ENCODE measurements at regions not wholly inside any gene's neighbourhood (a gene's known extent, or its start where the extent isn't known, plus 50 kb on each side); places are given as distances from the start of the nearest gene placed in this dataset.

- no peaks in the 10 kb centered on the region for H3K4me1 Mint-ChIP-seq
- peaks cover 0 to 5% (median 0%) of the 10 kb centered on the region in 11 donors for H3K9me3 Mint-ChIP-seq
- Histone ChIP-seq H3K4me1 (ENCODE audit: control insufficient read depth in 2 of 2, insufficient read depth in 2 of 2, low read length in 2 of 2) (no peaks in the 10 kb centered on the region), H3K27ac (ENCODE audit: low read depth, low read length) (no peak overlapping the region), H3K27me3 (ENCODE audit: control insufficient read depth in 2 of 2, insufficient read depth in 2 of 2, low read length in 2 of 2) (no peaks in the 10 kb centered on the region), H3K9me3 (ENCODE audit: control insufficient read depth in 2 of 3, low read length in 3 of 3) (no peaks in the 10 kb centered on the region), H3K4me3 (ENCODE audit: low read length) (no peak overlapping the region), H3K36me3 (ENCODE audit: control insufficient read depth in 2 of 3, insufficient read depth in 3 of 3, low read length in 3 of 3) (no peaks in the 10 kb centered on the region)
- ChIA-PET CTCF (no interaction called here), POLR2A (no interaction called here)
- H3K4me3 Mint-ChIP-seq = no peak overlapping the region
- no peak overlapping the region for H3K27ac Mint-ChIP-seq
- H3K27me3 Mint-ChIP-seq = no peaks in the 10 kb centered on the region
- no peak for ATAC-seq
- intact Hi-C loops (cut with micrococcal nuclease) = no loop called here
- no peak for DNase-seq
- H3K36me3 Mint-ChIP-seq = no peaks in the 10 kb centered on the region
These were observed 784.4 kb downstream of the DACH1 start for GRCh38 chr13:71082631-71083030.

- no peaks in the 10 kb centered on the region for H3K27me3 ChIP-seq (ENCODE audit: control insufficient read depth in 2 of 2, insufficient read depth in 2 of 2, low read length in 2 of 2)
- H3K27ac ChIP-seq (ENCODE audit: low read depth, low read length) = no peak overlapping the region
- H3K27ac Mint-ChIP-seq = no peak overlapping the region
- ChIA-PET CTCF (no interaction called here), POLR2A (no interaction called here)
- H3K36me3 Mint-ChIP-seq = no peaks in the 10 kb centered on the region
- DNase-seq (no peak), ATAC-seq (no peak)
- intact Hi-C loops (cut with micrococcal nuclease) = no loop called here
- H3K4me1 ChIP-seq (ENCODE audit: control insufficient read depth in 2 of 2, insufficient read depth in 2 of 2, low read length in 2 of 2) = no peaks in the 10 kb centered on the region
- H3K27me3 Mint-ChIP-seq = no peaks in the 10 kb centered on the region
- H3K9me3 ChIP-seq (ENCODE audit: control insufficient read depth in 2 of 3, low read length in 3 of 3) = no peaks in the 10 kb centered on the region
- H3K36me3 ChIP-seq (ENCODE audit: control insufficient read depth in 2 of 3, insufficient read depth in 3 of 3, low read length in 3 of 3) = no peaks in the 10 kb centered on the region
- H3K9me3 Mint-ChIP-seq = peaks cover 0 to 4% (median 0%) of the 10 kb centered on the region in 11 donors
- no peak overlapping the region for H3K4me3 Mint-ChIP-seq
- no peak overlapping the region for H3K4me3 ChIP-seq (ENCODE audit: low read length)
- no peaks in the 10 kb centered on the region for H3K4me1 Mint-ChIP-seq
These were observed 787.4 kb downstream of the DACH1 start for GRCh38 chr13:71079638-71080037.

DNA sequence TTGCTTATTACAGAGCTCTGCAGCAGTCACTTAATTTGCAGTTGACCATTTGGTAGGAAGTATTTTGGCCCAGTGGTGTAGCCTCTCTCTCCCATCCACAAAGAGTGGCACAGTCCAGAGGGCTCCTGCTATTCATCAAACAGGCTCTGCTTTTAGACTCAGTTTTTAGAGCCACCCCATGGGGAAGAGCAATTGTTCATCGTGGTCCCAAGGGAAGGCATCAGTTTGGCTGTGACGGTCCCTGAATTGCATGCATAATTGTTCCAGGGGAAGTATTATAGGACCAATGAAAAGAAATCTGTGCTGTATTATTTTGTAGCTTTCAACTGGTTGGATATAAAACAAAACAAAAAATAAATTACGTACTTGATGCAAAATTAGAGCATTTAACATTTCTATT, 799.0 kb downstream of the DACH1 start:
- Mint-ChIP-seq H3K4me3 (no peak overlapping the region), H3K36me3 (peaks cover 0 to 3% (median 0%) of the 10 kb centered on the region in 5 donors), H3K27ac (no peak overlapping the region), H3K9me3 (peaks cover 2 to 17% (median 10%) of the 10 kb centered on the region in 11 donors), H3K27me3 (no peaks in the 10 kb centered on the region), H3K4me1 (no peaks in the 10 kb centered on the region)
- H3K4me1 ChIP-seq (ENCODE audit: control insufficient read depth in 2 of 2, insufficient read depth in 2 of 2, low read length in 2 of 2) = no peaks in the 10 kb centered on the region
- no peaks in the 10 kb centered on the region for H3K9me3 ChIP-seq (ENCODE audit: control insufficient read depth in 2 of 3, low read length in 3 of 3)
- ChIA-PET POLR2A (no interaction called here), CTCF (no interaction called here)
- ATAC-seq (no peak), DNase-seq (no peak)
- intact Hi-C loops (cut with micrococcal nuclease) = no loop called here
- H3K27me3 ChIP-seq (ENCODE audit: control insufficient read depth in 2 of 2, insufficient read depth in 2 of 2, low read length in 2 of 2) = no peaks in the 10 kb centered on the region
- H3K27ac ChIP-seq (ENCODE audit: low read depth, low read length) = no peak overlapping the region
- no peaks in the 10 kb centered on the region for H3K36me3 ChIP-seq (ENCODE audit: control insufficient read depth in 2 of 3, insufficient read depth in 3 of 3, low read length in 3 of 3)
- H3K4me3 ChIP-seq (ENCODE audit: low read length) = no peak overlapping the region

DNA sequence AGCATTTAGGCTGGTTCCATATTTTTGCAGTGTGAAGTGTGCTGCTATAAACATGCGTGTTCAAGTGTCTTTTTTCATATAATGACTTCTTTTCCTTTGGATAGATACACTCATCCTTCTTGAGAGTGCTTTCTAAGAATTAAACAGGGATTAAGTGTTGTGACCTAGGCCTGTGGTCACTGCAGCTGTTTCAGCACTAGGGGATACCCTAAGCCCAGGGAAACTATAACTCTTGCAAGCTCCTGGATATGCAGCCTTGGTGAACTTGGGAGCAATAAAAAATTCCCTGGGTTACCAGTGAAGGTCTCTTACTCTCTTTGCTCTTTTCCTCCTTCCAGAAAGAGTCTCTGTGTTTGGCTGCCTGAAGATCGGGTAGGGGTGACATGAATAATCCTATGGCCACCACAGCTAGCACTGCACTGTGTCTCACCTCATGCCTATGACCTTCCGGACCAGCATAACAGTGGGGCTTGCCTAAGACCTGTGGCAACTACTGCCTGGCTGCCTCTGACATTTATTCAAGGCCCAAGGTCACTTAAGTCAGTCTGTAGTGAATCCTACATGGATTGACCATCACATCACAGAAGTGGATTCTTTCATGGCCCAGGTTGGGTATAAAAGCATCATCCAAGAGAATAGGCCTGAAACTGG, 799.7 kb downstream of the DACH1 start:
- POLR2A ChIA-PET = no interaction called here
- intact Hi-C loops (cut with micrococcal nuclease) = no loop called here
- H3K27ac ChIP-seq (ENCODE audit: low read depth, low read length) = no peak overlapping the region
- DNase-seq (no peak), ATAC-seq (no peak)
- no peaks in the 10 kb centered on the region for H3K4me1 ChIP-seq (ENCODE audit: control insufficient read depth in 2 of 2, insufficient read depth in 2 of 2, low read length in 2 of 2)
- CTCF ChIA-PET = no interaction called here
- Mint-ChIP-seq H3K36me3 (peaks cover 0 to 7% (median 0%) of the 10 kb centered on the region in 5 donors), H3K27me3 (no peaks in the 10 kb centered on the region), H3K9me3 (peaks cover 7 to 22% (median 12%) of the 10 kb centered on the region in 11 donors), H3K4me1 (no peaks in the 10 kb centered on the region), H3K4me3 (no peak overlapping the region), H3K27ac (no peak overlapping the region)
- H3K4me3 ChIP-seq (ENCODE audit: low read length) = no peak overlapping the region
- no peaks in the 10 kb centered on the region for H3K9me3 ChIP-seq (ENCODE audit: control insufficient read depth in 2 of 3, low read length in 3 of 3)
- H3K36me3 ChIP-seq (ENCODE audit: control insufficient read depth in 2 of 3, insufficient read depth in 3 of 3, low read length in 3 of 3) = no peaks in the 10 kb centered on the region
- H3K27me3 ChIP-seq (ENCODE audit: control insufficient read depth in 2 of 2, insufficient read depth in 2 of 2, low read length in 2 of 2) = no peaks in the 10 kb centered on the region

DNA sequence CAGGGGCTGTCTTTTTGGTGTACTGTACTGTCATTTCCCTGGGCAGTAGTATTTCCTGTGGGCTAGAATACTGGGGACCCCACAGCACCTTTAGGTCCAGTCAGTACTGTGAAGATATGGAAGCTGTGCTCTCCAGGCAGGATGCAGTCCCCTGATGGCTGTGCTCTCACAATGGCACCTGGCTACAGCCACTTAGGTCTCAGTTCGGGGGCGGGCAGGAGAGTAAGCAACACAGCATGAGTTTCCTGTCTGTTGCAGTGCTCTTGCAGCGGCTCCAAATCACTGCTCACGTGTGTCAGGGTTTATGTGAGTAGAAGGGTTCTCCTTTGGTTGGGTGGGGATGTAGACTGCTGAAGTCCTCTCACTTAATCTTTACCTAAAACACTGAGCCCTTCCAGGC, 810.4 kb downstream of the DACH1 start:
- H3K27ac Mint-ChIP-seq = no peak overlapping the region
- Histone ChIP-seq H3K36me3 (ENCODE audit: control insufficient read depth in 2 of 3, insufficient read depth in 3 of 3, low read length in 3 of 3) (no peaks in the 10 kb centered on the region), H3K4me1 (ENCODE audit: control insufficient read depth in 2 of 2, insufficient read depth in 2 of 2, low read length in 2 of 2) (no peaks in the 10 kb centered on the region), H3K27ac (ENCODE audit: low read depth, low read length) (no peak overlapping the region), H3K27me3 (ENCODE audit: control insufficient read depth in 2 of 2, insufficient read depth in 2 of 2, low read length in 2 of 2) (no peaks in the 10 kb centered on the region), H3K9me3 (ENCODE audit: control insufficient read depth in 2 of 3, low read length in 3 of 3) (peaks cover 0 to 4% (median 0%) of the 10 kb centered on the region in 3 experiments), H3K4me3 (ENCODE audit: low read length) (no peak overlapping the region)
- H3K4me1 Mint-ChIP-seq = no peaks in the 10 kb centered on the region
- DNase-seq (no peak), ATAC-seq (no peak)
- ChIA-PET CTCF (no interaction called here), POLR2A (no interaction called here)
- H3K9me3 Mint-ChIP-seq = peaks cover 0 to 14% (median 3%) of the 10 kb centered on the region in 11 donors
- H3K27me3 Mint-ChIP-seq = no peaks in the 10 kb centered on the region
- intact Hi-C loops (cut with micrococcal nuclease) = no loop called here
- no peaks in the 10 kb centered on the region for H3K36me3 Mint-ChIP-seq
- H3K4me3 Mint-ChIP-seq = no peak overlapping the region

DNA sequence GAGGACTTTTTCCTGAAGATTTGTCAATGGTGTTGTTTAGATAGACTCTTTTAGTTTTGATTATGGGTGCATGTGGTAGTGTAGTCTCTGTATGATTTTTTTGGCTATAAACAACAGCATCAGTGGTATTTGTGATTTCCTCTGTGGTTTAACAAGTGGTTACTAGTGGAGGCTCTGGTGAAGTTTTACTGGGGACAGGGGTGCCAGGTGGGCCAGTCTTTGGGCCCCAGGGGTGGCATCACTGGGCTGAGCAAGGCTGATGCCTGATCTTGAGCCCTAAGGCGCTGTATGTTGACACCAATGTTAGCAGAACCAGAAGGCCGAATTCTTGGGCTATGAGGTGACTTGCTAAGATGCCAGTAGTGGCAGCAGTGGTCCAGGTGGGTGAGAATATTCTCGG, 811.4 kb downstream of the DACH1 start:
- no peaks in the 10 kb centered on the region for H3K36me3 Mint-ChIP-seq
- H3K27me3 Mint-ChIP-seq = no peaks in the 10 kb centered on the region
- Histone ChIP-seq H3K27me3 (ENCODE audit: control insufficient read depth in 2 of 2, insufficient read depth in 2 of 2, low read length in 2 of 2) (no peaks in the 10 kb centered on the region), H3K9me3 (ENCODE audit: control insufficient read depth in 2 of 3, low read length in 3 of 3) (peaks cover 0 to 4% (median 0%) of the 10 kb centered on the region in 3 experiments), H3K36me3 (ENCODE audit: control insufficient read depth in 2 of 3, insufficient read depth in 3 of 3, low read length in 3 of 3) (no peaks in the 10 kb centered on the region), H3K27ac (ENCODE audit: low read depth, low read length) (no peak overlapping the region), H3K4me1 (ENCODE audit: control insufficient read depth in 2 of 2, insufficient read depth in 2 of 2, low read length in 2 of 2) (no peaks in the 10 kb centered on the region), H3K4me3 (ENCODE audit: low read length) (no peak overlapping the region)
- ATAC-seq (no peak), DNase-seq (no peak)
- peaks cover 0 to 14% (median 2%) of the 10 kb centered on the region in 11 donors for H3K9me3 Mint-ChIP-seq
- H3K27ac Mint-ChIP-seq = no peak overlapping the region
- ChIA-PET CTCF (interaction anchor here (0.7 kb wide), 1 partner anchor 42 kb away, joined by 3 read pairs; no protein-coding TSS in a partner anchor), POLR2A (no interaction called here)
- H3K4me3 Mint-ChIP-seq = no peak overlapping the region
- intact Hi-C loops (cut with micrococcal nuclease) = no loop called here
- no peaks in the 10 kb centered on the region for H3K4me1 Mint-ChIP-seq

DNA sequence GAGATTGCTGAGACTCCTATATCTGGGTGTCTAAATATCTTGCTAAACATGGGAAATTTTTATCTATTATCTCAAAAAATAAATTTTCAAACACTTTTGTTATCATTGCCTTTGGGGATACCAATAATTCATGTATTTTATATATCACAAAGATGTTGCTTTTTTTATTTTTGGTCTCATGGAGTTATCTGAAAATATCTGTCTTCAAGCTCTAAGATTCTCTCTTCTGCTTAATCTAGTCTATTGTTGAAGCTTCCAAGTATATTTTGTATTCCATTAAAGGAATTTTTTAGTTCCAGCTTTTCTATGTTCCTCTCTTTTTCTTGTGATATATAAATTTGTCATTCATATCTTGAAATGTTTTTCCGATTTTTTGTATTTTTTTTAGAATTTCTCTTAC, 812.0 kb downstream of the DACH1 start:
- intact Hi-C loops (cut with micrococcal nuclease) = no loop called here
- ChIA-PET POLR2A (no interaction called here), CTCF (interaction anchor here (0.7 kb wide), 1 partner anchor 43 kb away, joined by 3 read pairs; no protein-coding TSS in a partner anchor)
- no peak for DNase-seq
- Histone ChIP-seq H3K4me1 (ENCODE audit: control insufficient read depth in 2 of 2, insufficient read depth in 2 of 2, low read length in 2 of 2) (no peaks in the 10 kb centered on the region), H3K4me3 (ENCODE audit: low read length) (no peak overlapping the region), H3K27ac (ENCODE audit: low read depth, low read length) (no peak overlapping the region), H3K9me3 (ENCODE audit: control insufficient read depth in 2 of 3, low read length in 3 of 3) (peaks cover 0 to 4% (median 0%) of the 10 kb centered on the region in 3 experiments), H3K27me3 (ENCODE audit: control insufficient read depth in 2 of 2, insufficient read depth in 2 of 2, low read length in 2 of 2) (no peaks in the 10 kb centered on the region), H3K36me3 (ENCODE audit: control insufficient read depth in 2 of 3, insufficient read depth in 3 of 3, low read length in 3 of 3) (no peaks in the 10 kb centered on the region)
- Mint-ChIP-seq H3K4me1 (no peaks in the 10 kb centered on the region), H3K4me3 (no peak overlapping the region), H3K9me3 (peaks cover 0 to 14% (median 2%) of the 10 kb centered on the region in 11 donors), H3K36me3 (no peaks in the 10 kb centered on the region), H3K27me3 (no peaks in the 10 kb centered on the region), H3K27ac (no peak overlapping the region)
- no peak for ATAC-seq

Data from naive thymus-derived CD4-positive, alpha-beta T cell (primary cell).